ENCODE measurements at regions not wholly inside any gene's neighbourhood (a gene's known extent, or its start where the extent isn't known, plus 50 kb on each side); places are given as distances from the start of the nearest gene placed in this dataset.

GRCh38 chr5:143641549-143642355, 170.2 kb upstream of the HMHB1 start:
- Mint-ChIP-seq H3K36me3 (ENCODE audit: insufficient read depth in 1 of 3, low read depth in 3 of 3) (no peaks in the 10 kb centered on the region), H3K27ac (0 out of 7 replicates have a peak overlapping the region, but pooled peaks of 2 of the 3 experiments have one; percentile 1 to 30)

More at GRCh38 chr5:143641549-143642355, 170.2 kb upstream of the HMHB1 start:
- Histone ChIP-seq H3K9me3 (ENCODE audit: control insufficient read depth, low read depth, low read length) (no peaks in the 10 kb centered on the region), H3K23me2 (ENCODE audit: insufficient read length, low read depth, low read length, poor library complexity, severe bottlenecking) (no peaks in the 10 kb centered on the region), H2BK120ac (ENCODE audit: low read depth, low read length, poor library complexity, severe bottlenecking) (no peak overlapping the region), H3K18ac (ENCODE audit: insufficient read length, low read depth, low read length) (no peak overlapping the region), H2AFZ (ENCODE audit: low read length) (no peak overlapping the region), H3K79me2 (ENCODE audit: insufficient read depth, low read length) (no peaks in the 10 kb centered on the region), H2BK5ac (ENCODE audit: insufficient read length, low read length) (no peak overlapping the region), H3K4me1 (ENCODE audit: insufficient read depth, low read length) (no peaks in the 10 kb centered on the region; the same call in 1 of the 2 replicates), H3K79me1 (ENCODE audit: insufficient read depth, low read depth, low read length, poor library complexity, severe bottlenecking) (no peaks in the 10 kb centered on the region), H3K4ac (ENCODE audit: low read depth, low read length) (no peak overlapping the region), H3K14ac (ENCODE audit: insufficient read depth, low read length) (no peak overlapping the region), H3K27me3 (ENCODE audit: insufficient read depth, low read length) (no peaks in the 10 kb centered on the region), H4K5ac (ENCODE audit: insufficient read length, low read depth, low read length) (no peak overlapping the region), H3K9ac (ENCODE audit: extremely low read depth, insufficient read length, low read length) (no peak overlapping the region), H2BK12ac (ENCODE audit: insufficient read length, low read depth, low read length) (no peak overlapping the region), H4K91ac (ENCODE audit: insufficient read length, low read depth, low read length) (no peak overlapping the region), H4K20me1 (ENCODE audit: control insufficient read depth, insufficient read depth, insufficient read length) (no peaks in the 10 kb centered on the region), H3K23ac (ENCODE audit: insufficient read length, low read depth, low read length) (no peak overlapping the region), H4K8ac (replicated peaks; ENCODE audit: insufficient read length, low read depth, low read length) (no peak overlapping the region), H3T11ph (ENCODE audit: low read length) (no peak overlapping the region), H3K27ac (ENCODE audit: insufficient read length, low read depth, low read length) (no peak overlapping the region), H2AK5ac (ENCODE audit: insufficient read length, low read length) (no peak overlapping the region), H2BK15ac (ENCODE audit: low read depth, low read length) (no peak overlapping the region), H3K56ac (ENCODE audit: insufficient read length, low read depth, low read length) (no peak overlapping the region), H3K4me2 (ENCODE audit: insufficient read depth, insufficient read length, low read length) (no peak overlapping the region), H2BK20ac (ENCODE audit: low read depth, low read length, poor library complexity, severe bottlenecking) (no peak overlapping the region)
- no peaks in the 10 kb centered on the region for H3K9me3 Mint-ChIP-seq
- no peak for TF ChIP-seq CTCF (conservative IDR thresholded peaks at IDR 0.05)
- no peak for DNase-seq
- H3K27me3 Mint-ChIP-seq (ENCODE audit: low read depth): no peaks in the 10 kb centered on the region
- peaks cover 18 to 20% of the 10 kb centered on the region in 2 experiments for H3K4me1 Mint-ChIP-seq
- H3K4me3 Mint-ChIP-seq: no peak overlapping the region
- WGBS (ENCODE audit: extremely low coverage, insufficient read length, low lambda C conversion rate): no CpG with 5 or more reads among the region's 6 CpGs

Data from H9 (cell line).